ENCODE measurements at regions not wholly inside any gene's neighbourhood (a gene's known extent, or its start where the extent isn't known, plus 50 kb on each side); places are given as distances from the start of the nearest gene placed in this dataset.
"Not testable (repeated sequence)": the region's sequence is repeated elsewhere in the genome, so short reads cannot be mapped to it uniquely, and the experiment has no call there.

DNA sequence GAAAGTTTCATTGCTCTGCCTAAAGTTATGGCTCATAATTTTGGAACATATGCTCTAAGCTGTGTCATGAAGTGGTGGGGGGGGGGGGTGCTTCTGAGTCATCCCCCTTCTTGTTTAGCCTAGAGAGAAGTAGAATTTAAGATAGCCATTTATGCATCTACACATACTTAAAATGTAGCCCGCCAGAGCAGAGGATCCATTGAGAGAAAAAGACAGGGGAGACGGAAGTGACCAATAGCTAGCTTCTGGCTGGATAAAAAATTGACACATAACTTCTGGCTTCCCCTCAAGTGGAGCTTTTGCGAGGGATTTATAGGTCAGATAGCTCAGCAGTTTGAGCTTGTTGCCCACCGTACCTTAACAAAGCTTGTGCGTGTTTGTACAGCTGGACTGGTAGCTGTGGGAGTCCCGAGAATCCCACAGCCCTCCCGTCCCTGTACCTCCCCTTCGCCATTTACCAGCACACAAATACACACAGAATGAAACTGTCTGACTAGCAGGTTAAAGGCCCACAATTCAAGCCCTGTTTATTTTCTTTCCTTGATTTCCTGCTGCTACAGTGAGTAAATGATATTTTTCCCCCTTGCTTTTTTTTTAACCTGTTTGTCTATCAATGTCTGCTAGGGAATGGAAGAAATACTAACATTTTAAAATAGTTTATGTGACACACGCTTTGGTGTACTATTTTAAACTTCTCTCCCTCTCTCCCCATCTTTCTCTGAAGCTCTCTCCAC lies 232.6 kb upstream of the FERD3L start:
- peak; percentile 75 for DNase-seq (ENCODE audit: low read depth)

DNA sequence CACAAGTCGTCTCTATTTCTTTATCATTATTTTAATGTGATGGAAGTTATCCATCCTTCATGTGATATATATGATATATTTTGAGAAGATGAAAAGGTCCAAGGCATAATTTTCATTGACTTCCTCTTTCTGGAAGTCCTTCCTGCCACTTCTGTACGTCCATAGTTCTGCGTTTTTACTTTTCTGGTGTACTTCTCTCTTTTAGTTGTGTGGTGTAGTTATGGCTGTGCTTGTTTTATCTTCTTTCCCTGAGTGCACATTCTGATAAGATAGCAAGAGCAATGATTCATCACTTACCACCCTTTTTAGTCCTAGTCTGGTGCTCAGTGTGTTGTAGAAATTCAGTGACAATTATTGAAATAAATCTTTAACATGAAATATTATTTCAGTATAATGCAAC lies 231.3 kb upstream of the FERD3L start:
- DNase-seq (ENCODE audit: low read depth) = no peak

DNA sequence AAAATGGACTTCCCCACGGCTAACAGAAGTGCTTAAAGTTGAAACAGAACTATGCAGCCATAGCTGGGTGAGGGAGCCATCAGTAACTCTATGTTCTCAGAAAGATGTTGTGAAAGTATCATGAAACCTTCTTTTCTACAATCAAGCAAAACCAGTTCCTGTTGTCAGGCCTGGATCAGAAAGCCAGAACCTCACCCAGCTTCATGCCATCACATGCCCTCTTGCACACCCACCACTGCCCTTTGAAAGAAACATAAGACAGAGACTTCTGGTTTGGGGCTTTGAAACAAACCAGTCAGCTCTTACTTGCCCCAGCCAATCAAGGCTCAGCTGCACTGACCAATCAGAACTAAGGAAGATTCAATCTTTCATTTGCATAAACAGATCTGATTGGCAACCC lies 230.8 kb upstream of the FERD3L start:
- DNase-seq (ENCODE audit: low read depth) = no peak

DNA sequence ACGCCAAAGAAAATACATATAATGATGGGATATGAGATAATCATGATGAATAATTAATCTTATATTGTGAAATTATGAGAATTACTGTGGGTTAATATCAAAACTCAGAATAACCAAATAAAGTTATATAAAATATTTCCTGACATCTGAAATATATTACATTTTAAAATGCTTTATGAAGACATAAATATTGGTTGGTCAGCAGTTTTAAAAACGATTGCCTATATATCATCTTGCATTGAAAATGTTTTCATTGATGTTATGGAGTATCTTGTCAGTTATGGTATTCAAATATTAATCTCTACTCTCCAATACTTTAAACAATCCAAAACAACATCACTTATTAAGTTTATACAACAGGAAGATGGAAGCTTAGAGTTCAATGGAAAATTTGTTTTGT lies 228.1 kb upstream of the FERD3L start:
- DNase-seq (ENCODE audit: low read depth) = no peak

DNA sequence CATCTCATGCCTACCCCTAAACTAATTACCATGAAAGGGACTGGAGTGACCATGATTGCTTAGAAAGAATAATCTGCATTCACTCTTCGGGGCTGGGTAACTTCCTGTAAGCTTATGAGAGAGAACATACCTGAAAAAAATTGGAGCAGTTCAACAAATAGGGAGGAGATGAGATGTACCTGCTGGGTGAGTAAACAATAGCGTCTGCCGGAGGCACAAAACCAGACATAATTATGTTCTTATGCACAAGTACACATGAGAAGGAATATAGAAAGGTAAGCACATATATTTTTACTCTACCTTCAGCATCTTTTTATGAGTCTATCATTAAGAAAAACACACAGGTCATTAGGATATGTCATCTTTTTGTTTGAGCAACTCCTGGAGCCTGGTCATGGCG lies 224.6 kb upstream of the FERD3L start:
- no peak for DNase-seq (ENCODE audit: low read depth)

DNA sequence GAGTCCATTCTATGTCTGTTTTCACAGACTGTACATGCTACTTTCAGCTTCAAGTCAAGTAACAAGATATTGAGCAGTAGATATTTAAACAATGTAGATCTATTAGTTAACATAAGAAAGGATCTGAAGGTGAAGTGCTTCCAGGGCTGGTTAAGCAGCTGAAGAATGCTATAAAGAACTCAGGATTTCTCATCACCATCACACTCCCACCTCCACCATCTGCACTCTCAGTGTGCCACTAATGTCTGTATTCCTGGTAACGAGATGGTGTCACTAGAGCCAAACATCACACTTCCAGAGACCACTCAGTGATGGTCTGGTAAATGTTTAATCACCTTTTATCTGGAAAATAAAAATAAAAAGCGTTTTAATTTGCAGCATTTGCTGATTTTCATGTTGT lies 224.0 kb upstream of the FERD3L start:
- no peak for DNase-seq (ENCODE audit: low read depth)

DNA sequence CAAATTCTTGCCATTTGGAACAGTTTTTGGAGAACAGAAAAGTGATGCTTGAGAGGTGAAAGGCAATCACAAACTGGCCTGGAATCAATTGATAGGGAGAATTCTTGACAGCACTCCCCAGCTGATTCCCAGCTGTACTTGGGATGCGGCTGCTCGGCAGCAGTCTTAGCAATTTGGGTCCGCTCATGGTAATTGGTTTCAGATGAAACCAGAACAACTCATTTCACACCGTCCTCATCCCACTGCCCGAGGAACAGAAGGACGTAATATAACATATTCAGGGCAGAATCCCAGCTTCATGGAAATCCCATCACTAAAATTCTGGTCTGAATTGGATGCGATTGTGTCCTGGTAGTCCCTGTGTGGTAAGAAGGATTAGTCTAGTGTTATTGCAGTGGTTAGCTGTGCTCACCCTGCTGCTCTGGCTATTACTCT lies 223.3 kb upstream of the FERD3L start:
- DNase-seq (ENCODE audit: low read depth) = no peak

DNA sequence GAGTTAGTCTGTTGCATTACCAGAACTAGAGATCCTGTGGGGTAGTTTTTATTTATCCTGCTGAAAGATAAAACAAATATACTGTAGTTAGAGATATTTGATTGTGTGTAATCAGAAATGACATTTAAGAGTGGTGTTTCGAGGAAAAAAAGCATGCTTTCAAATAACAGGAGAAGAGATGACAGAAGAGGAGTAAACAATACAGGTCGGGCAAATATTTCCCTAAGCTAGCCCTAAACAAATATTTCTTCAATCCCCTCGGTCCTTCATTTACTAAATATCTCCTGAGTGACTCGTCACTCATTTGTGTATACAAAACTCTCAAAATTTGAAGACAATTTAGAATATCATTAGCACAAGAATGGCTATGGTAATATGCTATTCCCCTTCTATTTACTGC lies 219.7 kb upstream of the FERD3L start:
- no peak for DNase-seq (ENCODE audit: low read depth)

DNA sequence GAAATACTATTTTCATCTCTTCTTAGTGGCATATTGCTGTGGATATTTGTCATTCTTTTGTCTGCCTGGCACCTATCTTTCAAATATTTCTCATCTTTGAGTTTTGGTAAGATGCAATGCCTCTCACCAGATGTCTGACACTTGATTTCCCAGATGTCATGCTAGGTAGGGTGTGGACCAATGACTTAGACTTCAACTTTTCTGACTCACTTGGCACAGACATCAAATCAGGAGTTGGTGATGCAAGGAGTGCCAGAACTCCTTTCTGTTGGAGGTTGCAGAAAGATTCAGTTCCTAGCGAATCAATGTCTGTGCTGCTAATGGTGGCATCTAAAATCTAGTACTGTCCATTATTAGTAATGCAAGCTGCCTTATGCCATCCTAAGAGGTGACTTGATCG lies 216.9 kb upstream of the FERD3L start:
- DNase-seq (ENCODE audit: low read depth) = no peak

DNA sequence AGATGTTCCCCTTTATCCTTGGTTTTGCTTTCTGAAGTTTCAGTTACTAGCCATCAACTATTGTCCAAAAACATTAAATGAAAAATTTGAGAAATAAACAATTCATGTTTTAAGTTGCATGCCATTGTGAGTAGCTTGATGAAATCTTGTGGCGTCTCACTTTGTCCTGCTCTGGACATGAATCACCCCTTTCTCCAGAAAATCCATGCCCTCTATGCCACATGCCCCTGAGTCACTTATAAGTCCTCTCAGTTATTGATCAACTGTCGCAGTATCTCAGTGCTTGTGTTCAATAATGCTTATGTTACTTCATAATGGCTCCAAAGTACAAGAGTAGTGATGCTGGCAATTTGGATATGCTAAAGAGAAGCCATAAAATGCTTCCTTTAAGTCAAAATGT lies 208.0 kb upstream of the FERD3L start:
- no peak for DNase-seq (ENCODE audit: low read depth)

DNA sequence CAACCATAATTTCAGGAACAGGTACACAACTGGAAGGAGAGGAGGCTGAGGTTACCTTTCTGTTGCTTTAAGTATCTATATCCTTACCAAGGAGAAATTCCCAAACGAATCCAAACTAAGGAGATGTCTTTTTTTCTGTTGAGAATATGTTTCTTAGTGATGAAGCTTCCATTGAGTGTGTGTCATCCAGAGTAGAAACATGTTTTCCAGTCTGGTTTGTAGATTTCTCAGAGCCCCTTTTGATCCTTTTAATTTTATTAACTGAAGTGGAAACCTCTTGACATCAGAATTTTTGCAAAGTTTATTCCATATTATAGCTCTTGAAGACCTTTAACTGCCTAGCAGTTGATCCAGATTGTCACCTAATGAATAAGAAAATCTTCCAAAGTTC lies 207.1 kb upstream of the FERD3L start:
- no peak for DNase-seq (ENCODE audit: low read depth)

DNA sequence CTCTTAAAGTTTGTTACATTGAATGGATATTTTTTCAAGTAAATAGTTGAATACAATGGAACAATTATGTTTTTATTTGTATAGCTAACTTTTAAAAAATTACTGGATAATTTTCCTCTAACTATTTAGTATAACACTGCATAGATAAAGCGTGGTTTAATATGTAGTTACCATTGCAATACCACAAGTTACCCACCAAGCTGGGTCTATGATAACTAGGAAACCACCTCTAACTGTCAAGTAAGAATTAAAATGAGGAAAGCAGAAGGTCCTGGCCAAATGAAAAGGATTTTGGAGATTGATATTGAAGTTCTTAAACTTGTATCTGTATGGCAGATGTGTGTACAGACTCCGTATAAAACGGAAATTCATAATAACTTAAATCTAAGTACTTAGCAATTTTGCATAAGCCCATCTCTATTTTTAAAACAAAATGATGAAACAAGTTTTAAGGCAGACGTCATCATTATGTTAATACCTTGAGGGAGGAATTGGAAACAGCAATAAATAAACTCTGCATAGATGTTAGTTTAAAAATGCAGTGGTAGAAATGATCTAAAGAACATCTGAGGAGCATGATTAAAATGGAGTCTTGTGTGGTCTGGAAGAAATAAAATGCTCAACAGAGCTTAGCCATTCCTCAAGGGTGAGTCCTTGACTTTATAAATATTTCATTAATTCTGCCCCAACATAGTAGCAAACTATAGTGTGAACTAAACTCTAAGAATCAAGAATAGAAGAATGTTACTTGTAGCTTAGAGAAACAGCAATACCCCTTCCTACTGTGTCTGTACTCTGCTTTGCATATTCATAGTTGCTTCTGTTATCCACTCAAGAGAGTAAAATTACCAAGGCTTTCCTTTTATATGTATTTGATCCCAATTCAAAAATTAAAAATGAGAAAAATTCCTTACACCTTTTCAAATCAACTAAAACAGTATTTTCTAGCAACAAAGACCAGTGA lies 206.4 kb upstream of the FERD3L start:
- no peak for DNase-seq (ENCODE audit: low read depth)

DNA sequence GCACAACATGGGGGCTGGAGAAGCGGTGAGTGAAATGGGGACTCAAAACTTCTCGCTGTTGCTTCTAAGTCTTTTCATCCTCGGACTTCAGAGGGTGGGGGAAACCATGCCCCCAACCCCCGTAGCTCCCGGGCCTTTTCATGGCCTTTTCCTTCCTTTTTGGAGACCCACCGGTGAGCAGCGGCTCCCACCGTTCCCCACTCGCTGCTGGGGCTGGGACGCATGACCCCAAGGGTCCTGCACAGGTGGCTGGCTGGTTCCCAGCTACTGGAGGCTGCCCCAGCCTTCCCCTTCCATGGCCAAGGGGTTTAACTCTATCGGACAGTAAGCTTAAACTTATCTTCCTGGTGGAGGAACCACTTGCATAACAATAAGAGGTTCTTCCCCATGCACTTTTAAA lies 194.3 kb upstream of the FERD3L start:
- no peak for DNase-seq (ENCODE audit: low read depth)

DNA sequence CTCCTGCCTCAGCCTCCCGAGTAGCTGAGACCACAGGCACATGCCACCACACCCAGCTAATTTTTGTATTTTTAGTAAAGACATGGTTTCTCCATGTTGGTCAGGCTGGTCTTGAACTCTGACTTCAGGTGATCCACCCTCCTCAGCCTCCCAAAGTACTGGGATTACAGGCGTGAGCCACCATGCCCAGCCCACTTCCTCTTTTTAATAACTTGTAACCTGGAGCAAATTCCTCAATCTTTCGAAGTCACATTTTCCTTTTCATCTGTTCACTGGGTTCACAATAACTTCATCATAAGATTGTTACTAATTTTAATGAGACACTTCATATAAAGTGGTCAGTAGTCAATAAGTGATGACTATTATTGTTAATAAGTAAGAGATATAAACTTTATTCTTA lies 193.3 kb upstream of the FERD3L start:
- not testable (repeated sequence) for DNase-seq (ENCODE audit: low read depth)

DNA sequence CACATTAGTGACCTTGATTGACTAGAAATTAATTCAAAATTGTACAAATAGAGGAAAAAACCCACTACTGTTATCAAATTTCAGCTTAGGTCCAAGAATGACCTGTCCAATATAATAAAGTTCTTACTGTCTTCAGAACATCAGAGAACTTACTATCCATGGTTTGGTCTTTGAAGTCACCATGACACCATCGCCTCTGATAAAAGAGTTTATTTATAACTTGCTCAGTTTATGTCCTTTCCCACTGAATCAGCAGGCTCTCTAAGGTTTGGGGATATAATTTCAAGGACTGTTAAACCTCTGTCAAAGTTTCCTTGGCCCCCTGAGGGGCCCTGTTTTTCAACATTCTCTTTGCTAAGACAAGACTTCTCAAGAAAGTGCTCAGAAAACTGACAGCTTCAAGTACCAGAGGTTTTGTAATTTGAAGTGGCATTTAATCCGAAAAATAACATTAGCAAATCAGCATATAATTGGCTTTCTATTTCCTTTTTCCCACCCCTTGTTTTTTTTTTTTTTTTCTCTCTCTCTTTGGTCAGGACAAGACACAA lies 191.7 kb upstream of the FERD3L start:
- DNase-seq (ENCODE audit: low read depth) = no peak

DNA sequence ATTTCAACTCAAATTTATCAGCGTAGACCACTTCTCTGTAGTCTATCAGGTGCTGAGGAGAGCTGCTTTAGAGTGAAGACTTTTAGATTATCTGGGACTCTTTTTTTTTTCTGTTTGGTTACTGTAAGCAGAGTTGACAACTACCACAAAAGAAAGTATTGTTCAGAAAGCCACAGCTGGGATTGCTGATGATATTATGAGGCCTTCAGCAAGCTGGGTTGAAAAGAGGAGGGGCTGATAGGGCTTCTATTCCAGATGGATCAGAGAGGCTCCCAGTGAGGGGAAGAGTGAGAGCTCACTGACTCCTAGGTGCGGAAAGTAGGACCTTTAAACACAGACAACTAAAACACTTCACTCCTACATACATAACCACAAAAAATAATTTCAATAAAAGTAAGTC lies 188.5 kb upstream of the FERD3L start:
- peak; percentile 24 for DNase-seq (ENCODE audit: low read depth)

DNA sequence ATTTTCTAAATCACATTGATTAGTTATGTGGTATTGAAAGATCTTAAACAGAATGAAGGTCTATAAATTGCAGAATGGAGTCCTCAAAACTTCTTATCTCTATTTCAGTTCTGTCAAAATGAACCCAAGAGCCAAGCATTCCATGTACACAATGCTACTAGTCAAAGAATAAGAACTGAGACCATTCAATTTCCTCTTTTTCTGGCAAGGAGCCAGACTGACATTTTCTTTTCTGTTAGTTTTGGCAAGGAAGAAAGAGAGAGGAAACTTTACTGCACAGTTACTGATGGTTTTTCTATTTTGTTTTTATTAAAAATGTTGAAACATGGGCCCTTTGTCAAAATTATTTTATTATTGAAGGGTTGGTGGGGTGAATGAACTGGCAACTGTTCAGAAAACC lies 181.8 kb upstream of the FERD3L start:
- DNase-seq (ENCODE audit: low read depth) = peak; percentile 65

DNA sequence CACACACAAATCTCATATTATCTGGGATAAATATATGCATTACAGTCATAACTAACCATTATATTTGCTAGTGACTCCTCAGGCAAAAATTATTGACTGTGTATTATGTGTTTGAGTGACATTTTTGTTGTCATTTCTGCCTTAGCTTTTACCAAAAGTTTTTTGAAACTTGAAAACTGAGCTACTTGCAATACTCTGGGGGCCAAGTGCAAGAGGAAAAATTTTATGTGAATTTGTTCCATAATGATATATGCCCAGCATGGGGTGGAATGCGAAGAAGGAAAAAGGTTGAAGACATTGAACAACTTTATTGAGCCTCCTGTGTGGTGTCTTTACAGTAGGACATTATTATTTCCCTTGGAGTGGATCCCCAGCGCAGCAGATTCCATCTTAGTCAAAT lies 176.8 kb upstream of the FERD3L start:
- peak; percentile 20 for DNase-seq (ENCODE audit: low read depth)

DNA sequence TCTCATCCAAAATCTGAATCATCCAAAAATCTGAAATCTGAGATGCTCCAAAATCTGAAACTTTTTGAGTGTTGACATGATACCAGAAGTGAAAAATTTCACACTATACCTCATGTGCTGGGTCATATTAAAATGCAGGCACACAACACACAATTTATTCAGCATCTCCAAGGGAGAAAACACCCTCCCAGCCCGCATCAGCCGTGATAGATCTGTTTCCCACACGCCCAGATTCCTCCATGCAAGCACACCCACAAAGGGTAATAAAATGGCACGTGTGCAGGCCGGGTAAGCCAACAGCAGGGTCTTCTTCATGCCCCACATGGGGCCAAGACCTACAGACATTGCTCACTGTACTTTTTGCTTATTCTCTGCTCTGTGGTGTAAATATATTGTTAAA lies 173.1 kb upstream of the FERD3L start:
- peak; percentile 10 for DNase-seq (ENCODE audit: low read depth)

DNA sequence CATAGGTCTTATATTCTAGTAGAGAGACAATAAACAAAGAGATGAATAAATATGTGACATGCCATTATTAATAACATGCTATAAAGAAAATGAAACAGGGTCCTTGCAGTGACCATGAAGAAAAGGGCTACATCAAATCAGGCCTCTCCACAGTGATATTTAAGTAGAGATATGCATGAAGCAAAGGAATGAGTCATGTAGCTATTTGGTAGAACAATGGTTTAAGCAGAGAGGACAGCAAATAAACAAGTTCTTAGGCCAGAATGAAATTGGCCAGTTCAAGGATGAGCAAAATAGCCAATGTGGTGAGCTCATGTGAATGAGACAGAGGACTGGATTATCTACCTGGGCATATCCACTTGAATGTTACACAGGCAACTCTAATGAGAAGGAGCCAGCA lies 172.2 kb upstream of the FERD3L start:
- DNase-seq (ENCODE audit: low read depth) = no peak

DNA sequence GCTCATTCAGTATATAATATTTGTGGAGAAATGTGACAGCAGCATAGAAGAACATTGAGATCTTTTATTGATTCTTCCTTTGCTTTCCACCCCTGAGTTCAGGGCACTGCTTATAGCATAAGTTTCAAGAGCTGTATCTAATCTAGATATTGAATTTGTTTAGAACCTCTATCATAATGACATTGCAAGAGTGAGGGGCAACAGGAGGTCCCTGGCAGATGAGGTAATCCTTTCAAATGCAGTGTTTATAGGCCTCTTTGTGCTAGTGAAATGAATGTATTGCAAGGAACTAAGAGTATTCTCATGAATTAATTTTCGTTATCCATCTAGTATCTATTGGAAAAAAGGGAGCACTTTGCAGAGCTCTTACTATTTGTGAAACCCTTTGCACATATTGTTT lies 167.2 kb upstream of the FERD3L start:
- no peak for DNase-seq (ENCODE audit: low read depth)

DNA sequence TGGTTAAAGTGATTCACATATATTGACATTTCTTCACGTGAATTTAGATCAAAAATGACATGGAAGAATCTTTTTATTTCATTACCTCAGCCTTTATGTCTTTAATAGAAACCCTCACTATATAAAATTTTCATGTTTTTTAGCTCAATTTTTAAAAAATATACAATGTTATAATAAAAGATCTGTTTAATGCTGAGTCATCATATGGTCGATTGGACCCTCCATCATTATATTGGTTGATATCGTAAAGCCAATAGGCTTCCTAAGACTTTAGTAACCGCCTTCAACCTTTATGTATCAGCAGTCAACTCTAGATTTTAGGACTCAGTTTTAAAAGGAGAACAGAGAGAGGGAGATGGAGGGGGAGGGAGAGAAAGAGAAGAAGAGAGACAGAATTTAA lies 162.3 kb upstream of the FERD3L start:
- DNase-seq (ENCODE audit: low read depth) = no peak

All from myocyte (in vitro differentiated cells).